ENCODE measurements at regions not wholly inside any gene's neighbourhood (a gene's known extent, or its start where the extent isn't known, plus 50 kb on each side); places are given as distances from the start of the nearest gene placed in this dataset.

DNA sequence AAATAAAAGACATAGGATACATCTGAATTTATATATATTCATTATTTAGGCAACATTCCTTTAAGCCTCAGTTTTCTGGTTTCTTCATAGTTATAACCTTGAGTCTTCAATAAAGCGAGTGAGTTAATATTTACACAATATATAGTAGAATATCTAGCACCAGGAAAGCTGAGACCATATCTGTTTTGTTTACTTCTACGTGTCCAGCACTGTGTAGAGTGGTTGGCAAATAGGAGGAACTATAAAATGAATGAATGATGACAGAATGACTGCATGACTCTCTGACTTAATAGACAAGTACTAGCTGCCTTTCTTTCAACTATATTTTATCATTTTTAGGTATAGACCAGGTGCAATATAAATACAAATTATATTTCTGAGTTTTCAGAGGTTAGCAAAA is 197.8 kb upstream of the RBMS3 start:
- DNase-seq (ENCODE audit: extremely low read depth, low read depth): no peak
- TF ChIP-seq, protein P1, sequence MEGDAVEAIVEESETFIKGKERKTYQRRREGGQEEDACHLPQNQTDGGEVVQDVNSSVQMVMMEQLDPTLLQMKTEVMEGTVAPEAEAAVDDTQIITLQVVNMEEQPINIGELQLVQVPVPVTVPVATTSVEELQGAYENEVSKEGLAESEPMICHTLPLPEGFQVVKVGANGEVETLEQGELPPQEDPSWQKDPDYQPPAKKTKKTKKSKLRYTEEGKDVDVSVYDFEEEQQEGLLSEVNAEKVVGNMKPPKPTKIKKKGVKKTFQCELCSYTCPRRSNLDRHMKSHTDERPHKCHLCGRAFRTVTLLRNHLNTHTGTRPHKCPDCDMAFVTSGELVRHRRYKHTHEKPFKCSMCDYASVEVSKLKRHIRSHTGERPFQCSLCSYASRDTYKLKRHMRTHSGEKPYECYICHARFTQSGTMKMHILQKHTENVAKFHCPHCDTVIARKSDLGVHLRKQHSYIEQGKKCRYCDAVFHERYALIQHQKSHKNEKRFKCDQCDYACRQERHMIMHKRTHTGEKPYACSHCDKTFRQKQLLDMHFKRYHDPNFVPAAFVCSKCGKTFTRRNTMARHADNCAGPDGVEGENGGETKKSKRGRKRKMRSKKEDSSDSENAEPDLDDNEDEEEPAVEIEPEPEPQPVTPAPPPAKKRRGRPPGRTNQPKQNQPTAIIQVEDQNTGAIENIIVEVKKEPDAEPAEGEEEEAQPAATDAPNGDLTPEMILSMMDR (IDR thresholded peaks at IDR 0.05; ENCODE audit: low read depth, low read length): no peak

DNA sequence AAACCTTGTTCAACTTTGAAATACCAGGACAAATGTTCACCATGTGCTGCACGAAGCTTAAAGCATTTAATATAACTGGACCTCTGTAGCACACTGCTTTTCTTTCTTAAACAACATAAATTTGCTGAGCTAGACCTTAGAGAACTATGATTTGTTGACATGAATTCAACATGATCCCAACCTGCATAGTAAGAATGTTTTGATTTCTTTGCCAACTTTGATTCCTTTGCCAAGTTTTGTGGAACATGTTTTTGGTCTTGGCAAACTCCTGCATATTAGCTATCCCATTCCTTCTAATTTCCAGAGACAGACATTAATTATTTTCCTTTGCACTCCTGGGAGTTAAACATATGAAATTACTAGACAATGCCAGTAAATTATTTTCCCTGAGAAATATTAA is 197.2 kb upstream of the RBMS3 start:
- DNase-seq (ENCODE audit: extremely low read depth, low read depth): no peak
- TF ChIP-seq, protein P1 (IDR thresholded peaks at IDR 0.05; ENCODE audit: low read depth, low read length): no peak

DNA sequence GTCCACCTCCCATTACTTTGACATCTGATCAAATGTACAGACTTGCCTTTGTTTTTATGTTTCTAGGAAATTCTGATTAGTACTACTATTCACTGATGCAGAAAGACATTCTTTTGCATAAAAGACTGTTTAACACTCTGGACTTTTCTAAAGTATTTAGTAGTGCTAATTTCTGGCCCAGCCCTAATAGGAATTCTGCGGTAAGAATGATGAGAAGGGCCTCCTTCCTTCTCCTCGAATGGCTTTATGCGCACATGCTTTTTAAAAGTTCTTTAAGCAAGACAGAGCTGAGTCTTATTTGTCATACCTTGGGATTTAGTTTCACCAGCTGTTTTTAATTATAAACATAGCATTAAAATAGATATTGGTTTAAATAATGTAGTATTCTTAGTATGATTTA is 192.3 kb upstream of the RBMS3 start:
- DNase-seq (ENCODE audit: extremely low read depth, low read depth): no peak
- TF ChIP-seq, protein P1 (IDR thresholded peaks at IDR 0.05; ENCODE audit: low read depth, low read length): no peak

DNA sequence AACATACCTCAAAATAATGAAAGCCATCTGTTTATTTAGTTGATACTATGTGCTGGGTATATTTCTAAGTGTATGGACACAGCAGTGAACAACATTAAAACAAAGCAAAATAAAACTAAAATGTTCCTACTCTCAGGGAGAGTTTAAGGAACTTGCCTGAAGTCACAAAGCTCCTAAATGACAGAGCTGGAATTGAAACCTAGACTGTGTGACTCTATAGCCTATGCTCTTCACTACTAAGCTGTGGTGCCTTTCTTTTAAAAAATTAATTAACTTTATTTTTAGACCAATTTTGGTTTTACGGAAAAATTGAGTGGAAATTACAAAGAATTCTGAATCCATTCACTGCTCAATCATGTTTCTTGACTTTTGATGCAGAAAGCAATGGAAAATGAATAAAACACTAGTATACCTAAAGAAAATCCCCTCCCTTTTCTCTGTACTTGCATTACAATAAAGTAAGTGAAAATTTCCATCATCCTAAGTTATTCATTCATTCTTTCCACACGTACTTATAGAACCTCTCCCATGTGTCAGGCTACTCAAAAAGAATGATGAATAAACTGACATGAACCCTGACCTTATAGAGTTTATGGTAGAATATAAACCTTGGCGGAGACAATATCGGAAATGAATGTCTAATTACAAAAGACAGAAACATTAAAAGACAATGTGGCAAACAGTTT is 189.8 kb upstream of the RBMS3 start:
- TF ChIP-seq, protein P1 (IDR thresholded peaks at IDR 0.05; ENCODE audit: low read depth, low read length): no peak
- DNase-seq (ENCODE audit: extremely low read depth, low read depth): no peak

DNA sequence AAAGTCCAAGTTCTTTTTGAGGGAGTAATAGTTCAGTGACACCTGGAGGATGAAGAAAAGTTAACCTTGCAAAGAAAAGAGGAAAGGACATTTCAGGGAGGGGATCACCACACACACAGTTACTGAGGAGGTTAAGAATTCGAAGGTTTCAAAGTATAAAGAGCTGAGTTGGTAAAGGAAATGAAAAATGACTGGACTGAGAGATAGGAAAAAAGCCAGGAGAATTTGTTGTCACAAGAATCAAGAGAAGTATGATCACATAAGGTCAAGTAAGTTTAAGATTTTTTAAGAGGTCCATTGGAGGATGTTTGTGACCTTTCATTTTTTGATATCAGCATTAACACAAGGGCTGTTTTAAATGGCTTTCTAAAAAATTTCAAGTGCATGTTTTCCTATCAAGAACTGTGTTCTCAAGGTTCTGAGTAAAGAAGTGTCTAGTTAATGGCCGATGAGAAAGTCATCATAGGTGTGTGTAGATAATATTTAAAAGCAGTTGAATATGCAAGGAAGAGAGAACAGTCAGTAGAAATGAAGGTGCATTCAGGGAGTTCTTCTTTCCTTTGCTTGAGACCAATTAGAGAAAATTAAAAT is 189.2 kb upstream of the RBMS3 start:
- TF ChIP-seq, protein P1 (IDR thresholded peaks at IDR 0.05; ENCODE audit: low read depth, low read length): no peak

DNA sequence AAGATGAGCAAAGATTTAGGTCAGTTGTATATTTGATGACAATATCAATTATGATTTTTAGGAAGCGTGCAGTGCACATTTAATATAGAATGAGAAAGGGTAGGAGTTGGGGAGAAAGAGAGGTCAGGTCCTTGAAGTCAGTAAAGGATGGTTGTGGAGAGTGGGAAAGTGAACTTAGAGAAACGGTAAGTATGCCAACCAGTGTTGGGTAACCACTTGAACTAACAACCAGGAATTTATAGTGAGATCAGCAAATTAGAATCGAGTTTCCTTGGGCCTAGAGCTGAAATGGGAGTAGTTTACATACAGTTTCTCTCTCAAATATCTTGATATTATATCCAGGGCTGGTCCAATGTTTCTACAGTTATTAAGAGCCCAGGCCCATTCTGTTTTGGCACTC is 188.5 kb upstream of the RBMS3 start:
- no peak for DNase-seq (ENCODE audit: extremely low read depth, low read depth)
- TF ChIP-seq, protein P1 (IDR thresholded peaks at IDR 0.05; ENCODE audit: low read depth, low read length): no peak

More for the DNA sequence above, 189.2 kb upstream of the RBMS3 start:
- no peak for DNase-seq (ENCODE audit: extremely low read depth, low read depth)

DNA sequence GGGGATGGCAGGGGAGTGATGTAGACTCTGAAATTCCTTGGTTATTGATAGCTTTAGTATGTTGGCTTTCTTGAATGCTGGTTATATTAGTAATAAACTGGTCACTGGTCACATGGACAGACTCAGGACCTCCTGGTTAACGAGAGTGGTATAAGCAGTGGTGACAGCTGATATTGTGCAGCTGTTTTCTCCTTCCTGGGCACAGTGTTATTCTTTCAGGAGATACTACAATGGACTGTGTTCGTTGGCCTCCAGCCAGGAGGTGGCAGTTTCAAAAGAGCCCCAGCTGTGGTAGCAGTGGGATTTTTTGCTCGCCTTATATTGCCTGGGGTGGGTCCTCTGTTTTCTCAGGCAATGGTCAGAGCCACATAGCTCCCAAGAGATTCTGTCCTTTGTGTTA is 181.6 kb upstream of the RBMS3 start:
- no peak for DNase-seq (ENCODE audit: extremely low read depth, low read depth)
- TF ChIP-seq, protein P1 (IDR thresholded peaks at IDR 0.05; ENCODE audit: low read depth, low read length): no peak

All from AG09319 (cell line).